ENCODE measurements at regions not wholly inside any gene's neighbourhood (a gene's known extent, or its start where the extent isn't known, plus 50 kb on each side); places are given as distances from the start of the nearest gene placed in this dataset.

DNA sequence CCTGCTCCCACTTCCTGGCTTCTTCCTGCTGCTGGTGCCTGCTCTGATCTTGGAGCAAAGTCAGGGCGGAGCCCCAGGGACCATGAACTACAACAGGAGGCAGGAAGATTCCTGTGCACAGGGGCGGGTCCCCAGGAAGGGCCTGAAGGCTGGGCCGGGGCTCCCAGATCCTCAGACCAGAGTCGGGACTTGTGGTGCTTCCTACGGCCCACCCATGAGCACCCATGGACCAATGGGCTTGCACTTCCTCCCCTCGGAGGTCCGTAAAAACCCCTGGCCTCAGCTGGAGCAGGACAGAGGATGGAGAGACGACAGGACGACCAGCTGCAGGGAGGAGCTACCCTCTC, 1287.1 kb downstream of the TMEM121 start:
- TF ChIP-seq RAD21 (conservative IDR thresholded peaks at IDR 0.05 in 1 of 2, IDR thresholded peaks at IDR 0.05 in 1 of 2) (no peak), CTCF (IDR thresholded peaks at IDR 0.05) (no peak), RCOR1 (IDR thresholded peaks at IDR 0.05; ENCODE audit: low read depth, low read length) (no peak), HOXA7 (CRISPR knock-in tag; IDR thresholded peaks at IDR 0.05) (no peak), EP300 (IDR thresholded peaks at IDR 0.05) (no peak), PBX3 (IDR thresholded peaks at IDR 0.05) (no peak), HOXB13 (CRISPR knock-in tag; IDR thresholded peaks at IDR 0.05; ENCODE audit: low read depth) (no peak), JUN (IDR thresholded peaks at IDR 0.05) (no peak), POLR2AphosphoS2 (conservative IDR thresholded peaks at IDR 0.05; ENCODE audit: low read length) (no peak)
